ENCODE measurements at regions not wholly inside any gene's neighbourhood (a gene's known extent, or its start where the extent isn't known, plus 50 kb on each side); places are given as distances from the start of the nearest gene placed in this dataset.

- Histone ChIP-seq H3K27ac (ENCODE audit: low read length) (no peak overlapping the region), H3K4me3 (ENCODE audit: low read length) (no peak overlapping the region), H3K4me1 (ENCODE audit: control insufficient read depth, insufficient read depth, low read length) (no peaks in the 10 kb centered on the region), H3K9me3 (ENCODE audit: control insufficient read depth, low read length) (no peaks in the 10 kb centered on the region), H3K27me3 (ENCODE audit: control insufficient read depth, insufficient read depth) (no peaks in the 10 kb centered on the region)
- DNase-seq (no peak), ATAC-seq (no peak)
- intact Hi-C loops (cut with DNase I) = no loop called here
- WGBS = 90% methylated on average over 1 of the region's 1 CpG
Observed at GRCh38 chr18:56217406-56217805, 421.0 kb downstream of the TXNL1 start.

GRCh38 chr18:56214706-56215105 lies 423.7 kb downstream of the TXNL1 start:
- Histone ChIP-seq H3K4me1 (ENCODE audit: control insufficient read depth, insufficient read depth, low read length) (no peaks in the 10 kb centered on the region), H3K27ac (ENCODE audit: low read length) (no peak overlapping the region), H3K9me3 (ENCODE audit: control insufficient read depth, low read length) (no peaks in the 10 kb centered on the region), H3K4me3 (ENCODE audit: low read length) (no peak overlapping the region), H3K27me3 (ENCODE audit: control insufficient read depth, insufficient read depth) (no peaks in the 10 kb centered on the region)
- DNase-seq (no peak), ATAC-seq (no peak)
- intact Hi-C loops (cut with DNase I) = no loop called here
- WGBS = 31% methylated on average over 1 of the region's 1 CpG

GRCh38 chr18:56210520-56210919 lies 427.9 kb downstream of the TXNL1 start:
- Histone ChIP-seq H3K27me3 (ENCODE audit: control insufficient read depth, insufficient read depth) (no peaks in the 10 kb centered on the region), H3K4me3 (ENCODE audit: low read length) (no peak overlapping the region), H3K9me3 (ENCODE audit: control insufficient read depth, low read length) (no peaks in the 10 kb centered on the region), H3K27ac (ENCODE audit: low read length) (no peak overlapping the region), H3K4me1 (ENCODE audit: control insufficient read depth, insufficient read depth, low read length) (no peaks in the 10 kb centered on the region)
- ATAC-seq = peak in 1 of 2 donors; percentile 16
- 73% methylated on average over 3 of the region's 3 CpGs for WGBS
- DNase-seq = no peak
- intact Hi-C loops (cut with DNase I) = no loop called here

GRCh38 chr18:56207989-56208388 lies 430.4 kb downstream of the TXNL1 start:
- Histone ChIP-seq H3K9me3 (ENCODE audit: control insufficient read depth, low read length) (no peaks in the 10 kb centered on the region), H3K27ac (ENCODE audit: low read length) (no peak overlapping the region), H3K4me3 (ENCODE audit: low read length) (no peak overlapping the region), H3K4me1 (ENCODE audit: control insufficient read depth, insufficient read depth, low read length) (no peaks in the 10 kb centered on the region), H3K27me3 (ENCODE audit: control insufficient read depth, insufficient read depth) (no peaks in the 10 kb centered on the region)
- intact Hi-C loops (cut with DNase I) = no loop called here
- WGBS = 96% methylated on average over 6 of the region's 6 CpGs
- DNase-seq (no peak), ATAC-seq (no peak)

- Histone ChIP-seq H3K27me3 (ENCODE audit: control insufficient read depth, insufficient read depth) (no peaks in the 10 kb centered on the region), H3K4me3 (ENCODE audit: low read length) (no peak overlapping the region), H3K4me1 (ENCODE audit: control insufficient read depth, insufficient read depth, low read length) (peaks cover 11% of the 10 kb centered on the region), H3K9me3 (ENCODE audit: control insufficient read depth, low read length) (no peaks in the 10 kb centered on the region), H3K27ac (ENCODE audit: low read length) (no peak overlapping the region)
- ATAC-seq (no peak), DNase-seq (no peak)
- intact Hi-C loops (cut with DNase I) = no loop called here
Observed at GRCh38 chr18:56204052-56204451, 434.3 kb downstream of the TXNL1 start.

- H3K4me1 ChIP-seq (ENCODE audit: control insufficient read depth, insufficient read depth, low read length) = peaks cover 11% of the 10 kb centered on the region
- intact Hi-C loops (cut with DNase I) = no loop called here
- no peak overlapping the region for H3K4me3 ChIP-seq (ENCODE audit: low read length)
Observed at GRCh38 chr18:56202678-56203077, 435.7 kb downstream of the TXNL1 start.

GRCh38 chr18:56200381-56200911 lies 437.9 kb downstream of the TXNL1 start:
- WGBS = 49% methylated on average over 1 of the region's 1 CpG
- peaks cover 11% of the 10 kb centered on the region for H3K4me1 ChIP-seq (ENCODE audit: control insufficient read depth, insufficient read depth, low read length)
- no peak for DNase-seq
- H3K9me3 ChIP-seq (ENCODE audit: control insufficient read depth, low read length) = no peaks in the 10 kb centered on the region
- peak in 1 of 2 donors; percentile 35 for ATAC-seq
- no peaks in the 10 kb centered on the region for H3K27me3 ChIP-seq (ENCODE audit: control insufficient read depth, insufficient read depth)
- H3K4me3 ChIP-seq (ENCODE audit: low read length) = no peak overlapping the region
- peak overlapping the region; percentile 95 for H3K27ac ChIP-seq (ENCODE audit: low read length)
- intact Hi-C loops (cut with DNase I) = no loop called here

More at GRCh38 chr18:56202678-56203077, 435.7 kb downstream of the TXNL1 start:
- ATAC-seq = peak in 1 of 2 donors; percentile 23
- Histone ChIP-seq H3K27ac (ENCODE audit: low read length) (no peak overlapping the region), H3K27me3 (ENCODE audit: control insufficient read depth, insufficient read depth) (no peaks in the 10 kb centered on the region), H3K9me3 (ENCODE audit: control insufficient read depth, low read length) (no peaks in the 10 kb centered on the region)
- WGBS = 40% methylated on average over 3 of the region's 3 CpGs
- DNase-seq = no peak

- WGBS = 42% methylated on average over 8 of the region's 8 CpGs
- peak; percentile 35 to 51 for ATAC-seq
- Histone ChIP-seq H3K27ac (ENCODE audit: low read length) (peak overlapping the region; percentile 95), H3K4me1 (ENCODE audit: control insufficient read depth, insufficient read depth, low read length) (peaks cover 11% of the 10 kb centered on the region), H3K4me3 (ENCODE audit: low read length) (no peak overlapping the region), H3K9me3 (ENCODE audit: control insufficient read depth, low read length) (no peaks in the 10 kb centered on the region), H3K27me3 (ENCODE audit: control insufficient read depth, insufficient read depth) (no peaks in the 10 kb centered on the region)
- intact Hi-C loops (cut with DNase I) = no loop called here
- no peak for DNase-seq
Observed at GRCh38 chr18:56199580-56200330, 438.6 kb downstream of the TXNL1 start.

- ATAC-seq (no peak), DNase-seq (no peak)
- Histone ChIP-seq H3K9me3 (ENCODE audit: control insufficient read depth, low read length) (no peaks in the 10 kb centered on the region), H3K4me1 (ENCODE audit: control insufficient read depth, insufficient read depth, low read length) (peaks cover 11% of the 10 kb centered on the region), H3K4me3 (ENCODE audit: low read length) (no peak overlapping the region), H3K27ac (ENCODE audit: low read length) (no peak overlapping the region), H3K27me3 (ENCODE audit: control insufficient read depth, insufficient read depth) (no peaks in the 10 kb centered on the region)
- intact Hi-C loops (cut with DNase I) = no loop called here
- 82% methylated on average over 6 of the region's 6 CpGs for WGBS
Observed at GRCh38 chr18:56197241-56197859, 441.0 kb downstream of the TXNL1 start.

- peaks cover 11% of the 10 kb centered on the region for H3K4me1 ChIP-seq (ENCODE audit: control insufficient read depth, insufficient read depth, low read length)
- H3K27me3 ChIP-seq (ENCODE audit: control insufficient read depth, insufficient read depth) = no peaks in the 10 kb centered on the region
- H3K4me3 ChIP-seq (ENCODE audit: low read length) = no peak overlapping the region
- ATAC-seq = no peak
- DNase-seq = no peak
- 91% methylated on average over 1 of the region's 1 CpG for WGBS
- H3K27ac ChIP-seq (ENCODE audit: low read length) = no peak overlapping the region
- no peaks in the 10 kb centered on the region for H3K9me3 ChIP-seq (ENCODE audit: control insufficient read depth, low read length)
- intact Hi-C loops (cut with DNase I) = no loop called here
Observed at GRCh38 chr18:56196495-56197225, 441.7 kb downstream of the TXNL1 start.

GRCh38 chr18:56191334-56191733 lies 447.1 kb downstream of the TXNL1 start:
- no peaks in the 10 kb centered on the region for H3K27me3 ChIP-seq (ENCODE audit: control insufficient read depth, insufficient read depth)
- no peak for ATAC-seq
- DNase-seq = no peak
- no peaks in the 10 kb centered on the region for H3K4me1 ChIP-seq (ENCODE audit: control insufficient read depth, insufficient read depth, low read length)
- WGBS = 91% methylated on average over 5 of the region's 5 CpGs
- intact Hi-C loops (cut with DNase I) = no loop called here
- no peaks in the 10 kb centered on the region for H3K9me3 ChIP-seq (ENCODE audit: control insufficient read depth, low read length)
- no peak overlapping the region for H3K4me3 ChIP-seq (ENCODE audit: low read length)
- no peak overlapping the region for H3K27ac ChIP-seq (ENCODE audit: low read length)
